ENCODE measurements at regions not wholly inside any gene's neighbourhood (a gene's known extent, or its start where the extent isn't known, plus 50 kb on each side); places are given as distances from the start of the nearest gene placed in this dataset.
A peak's percentile ranks its signal among the peaks of the same experiment; 100 is the strongest.

- DNase-seq (ENCODE audit: low spot score), result no peak
- Histone ChIP-seq H3K27ac (ENCODE audit: low read depth, low read length, poor library complexity, severe bottlenecking) (no peak overlapping the region), H3K4me3 (ENCODE audit: low read depth, low read length, poor library complexity, severe bottlenecking) (no peak overlapping the region), H3K9me3 (ENCODE audit: low read depth, low read length, poor library complexity, severe bottlenecking) (no peaks in the 10 kb centered on the region), H3K27me3 (replicated peaks; ENCODE audit: insufficient read depth, low read depth, low read length, poor library complexity) (no peaks in the 10 kb centered on the region), H3K4me1 (ENCODE audit: insufficient read depth, low read length, poor library complexity, severe bottlenecking) (no peaks in the 10 kb centered on the region), H3K36me3 (ENCODE audit: insufficient read depth, low read length, poor library complexity, severe bottlenecking) (no peaks in the 10 kb centered on the region)
- ChIA-PET CTCF (no interaction called here), POLR2A (ENCODE audit: low non-redundant PET) (no interaction called here)
- intact Hi-C loops (cut with micrococcal nuclease; ENCODE audit: unreplicated experiment), result no loop called here
- TF ChIP-seq, protein P1, sequence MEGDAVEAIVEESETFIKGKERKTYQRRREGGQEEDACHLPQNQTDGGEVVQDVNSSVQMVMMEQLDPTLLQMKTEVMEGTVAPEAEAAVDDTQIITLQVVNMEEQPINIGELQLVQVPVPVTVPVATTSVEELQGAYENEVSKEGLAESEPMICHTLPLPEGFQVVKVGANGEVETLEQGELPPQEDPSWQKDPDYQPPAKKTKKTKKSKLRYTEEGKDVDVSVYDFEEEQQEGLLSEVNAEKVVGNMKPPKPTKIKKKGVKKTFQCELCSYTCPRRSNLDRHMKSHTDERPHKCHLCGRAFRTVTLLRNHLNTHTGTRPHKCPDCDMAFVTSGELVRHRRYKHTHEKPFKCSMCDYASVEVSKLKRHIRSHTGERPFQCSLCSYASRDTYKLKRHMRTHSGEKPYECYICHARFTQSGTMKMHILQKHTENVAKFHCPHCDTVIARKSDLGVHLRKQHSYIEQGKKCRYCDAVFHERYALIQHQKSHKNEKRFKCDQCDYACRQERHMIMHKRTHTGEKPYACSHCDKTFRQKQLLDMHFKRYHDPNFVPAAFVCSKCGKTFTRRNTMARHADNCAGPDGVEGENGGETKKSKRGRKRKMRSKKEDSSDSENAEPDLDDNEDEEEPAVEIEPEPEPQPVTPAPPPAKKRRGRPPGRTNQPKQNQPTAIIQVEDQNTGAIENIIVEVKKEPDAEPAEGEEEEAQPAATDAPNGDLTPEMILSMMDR (conservative IDR thresholded peaks at IDR 0.05; ENCODE audit: low read depth, low read length), result no peak
- no peak for TF ChIP-seq EZH2 (IDR thresholded peaks at IDR 0.05; ENCODE audit: borderline replicate concordance, low read depth, low read length, poor library complexity, severe bottlenecking)
- no TSS peak for BruUV-seq (replicated peaks)
Measured at GRCh38 chr2:240235811-240236210, 95.4 kb upstream of the OTOS start.

DNA sequence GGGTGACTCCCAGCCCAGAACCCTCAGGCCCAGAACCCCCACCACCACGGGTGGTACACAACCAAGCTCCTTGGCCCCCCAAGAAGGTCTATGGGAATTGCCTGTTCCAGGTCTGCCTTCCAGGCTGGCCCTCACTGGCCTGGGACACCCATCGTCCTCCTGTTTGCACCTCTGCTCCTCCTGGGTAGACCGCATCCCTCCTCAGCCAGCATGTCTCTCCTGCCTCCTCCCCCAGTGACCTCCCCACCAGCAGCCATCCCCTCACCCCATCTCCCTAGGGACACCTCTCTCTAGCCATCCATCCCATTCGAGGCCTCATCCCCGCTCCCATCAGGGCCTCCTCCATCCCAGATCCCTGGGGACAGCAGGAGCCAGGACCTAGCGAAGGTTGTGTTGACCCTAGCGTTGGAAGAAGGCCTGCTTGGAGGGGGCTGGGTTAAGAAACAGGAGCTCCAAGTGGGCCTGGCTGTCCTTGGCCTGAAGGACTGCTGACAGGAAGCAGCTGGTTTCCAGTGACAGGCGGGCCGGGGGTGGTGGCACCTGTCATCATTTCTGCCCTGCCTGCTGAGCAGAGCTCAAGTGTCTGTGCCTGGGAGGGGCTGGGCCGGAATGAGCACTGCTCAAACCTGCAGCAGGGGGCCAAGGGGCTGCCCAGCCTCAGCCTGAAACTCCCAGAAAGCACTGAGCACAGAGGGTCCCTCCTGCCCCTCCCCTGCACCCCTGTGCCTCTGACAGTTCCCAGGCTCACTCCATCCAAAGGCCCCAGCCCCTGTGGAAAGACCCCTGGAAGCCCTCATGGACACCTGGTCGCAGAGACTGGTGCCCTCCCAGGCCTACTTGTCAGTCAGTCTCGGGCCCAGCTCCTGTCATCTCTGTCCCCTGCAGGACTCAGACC is 96.0 kb upstream of the OTOS start:
- ChIA-PET POLR2A (ENCODE audit: low non-redundant PET) (no interaction called here), CTCF (no interaction called here)
- no peak overlapping the region for H3K4me3 ChIP-seq (ENCODE audit: low read depth, low read length, poor library complexity, severe bottlenecking)
- peak; percentile 28 for DNase-seq (ENCODE audit: low spot score)
- no peaks in the 10 kb centered on the region for H3K4me1 ChIP-seq (ENCODE audit: insufficient read depth, low read length, poor library complexity, severe bottlenecking)
- intact Hi-C loops (cut with micrococcal nuclease; ENCODE audit: unreplicated experiment), result no loop called here
- no peaks in the 10 kb centered on the region for H3K9me3 ChIP-seq (ENCODE audit: low read depth, low read length, poor library complexity, severe bottlenecking)
- no peaks in the 10 kb centered on the region for H3K36me3 ChIP-seq (ENCODE audit: insufficient read depth, low read length, poor library complexity, severe bottlenecking)
- no peak overlapping the region for H3K27ac ChIP-seq (ENCODE audit: low read depth, low read length, poor library complexity, severe bottlenecking)
- H3K27me3 ChIP-seq (replicated peaks; ENCODE audit: insufficient read depth, low read depth, low read length, poor library complexity), result peaks cover 3% of the 10 kb centered on the region
- TF ChIP-seq EZH2 (IDR thresholded peaks at IDR 0.05; ENCODE audit: borderline replicate concordance, low read depth, low read length, poor library complexity, severe bottlenecking), result no peak
- TF ChIP-seq, protein P1 (conservative IDR thresholded peaks at IDR 0.05; ENCODE audit: low read depth, low read length), result no peak
- no TSS peak for BruUV-seq (replicated peaks)

- ChIA-PET CTCF (no interaction called here), POLR2A (ENCODE audit: low non-redundant PET) (no interaction called here)
- Histone ChIP-seq H3K4me1 (ENCODE audit: insufficient read depth, low read length, poor library complexity, severe bottlenecking) (no peaks in the 10 kb centered on the region), H3K27me3 (replicated peaks; ENCODE audit: insufficient read depth, low read depth, low read length, poor library complexity) (peaks cover 7% of the 10 kb centered on the region), H3K27ac (ENCODE audit: low read depth, low read length, poor library complexity, severe bottlenecking) (no peak overlapping the region), H3K4me3 (ENCODE audit: low read depth, low read length, poor library complexity, severe bottlenecking) (no peak overlapping the region), H3K36me3 (ENCODE audit: insufficient read depth, low read length, poor library complexity, severe bottlenecking) (no peaks in the 10 kb centered on the region), H3K9me3 (ENCODE audit: low read depth, low read length, poor library complexity, severe bottlenecking) (no peaks in the 10 kb centered on the region)
- intact Hi-C loops (cut with micrococcal nuclease; ENCODE audit: unreplicated experiment), result no loop called here
- no TSS peak for BruUV-seq (replicated peaks)
- no peak for DNase-seq (ENCODE audit: low spot score)
- TF ChIP-seq, protein P1 (conservative IDR thresholded peaks at IDR 0.05; ENCODE audit: low read depth, low read length), result no peak
- no peak for TF ChIP-seq EZH2 (IDR thresholded peaks at IDR 0.05; ENCODE audit: borderline replicate concordance, low read depth, low read length, poor library complexity, severe bottlenecking)
Measured at GRCh38 chr2:240237609-240238174, 97.2 kb upstream of the OTOS start.

Data from A673 (cell line).